OCI-LY1 (cell line): ENCODE measurements at regions not wholly inside any gene's neighbourhood (a gene's known extent, or its start where the extent isn't known, plus 50 kb on each side); places are given as distances from the start of the nearest gene placed in this dataset.

ENCODE experiments used
- H2AFZ ChIP-seq: fragments of 200-600 bp; sonication (generic), shearing (Covaris generic); 2 replicates; pipeline ENCODE4 v1.6.0; 2014; ENCODE audit warnings: antibody characterized with exemption, mild to moderate bottlenecking, low read length
- H3F3A ChIP-seq: fragments of 200-600 bp; sonication (generic), shearing (Covaris generic); 2 replicates; pipeline ENCODE4 v1.6.0; 2014; ENCODE audit warnings: mild to moderate bottlenecking, antibody characterized with exemption, low read length, moderate library complexity; ENCODE audit not compliant: insufficient read depth
- H3K27ac ChIP-seq: fragments of 200-600 bp; sonication (generic); 2 replicates; pipeline ENCODE4 v1.5.1; 2014; ENCODE audit warnings: low read length, mixed run types, mild to moderate bottlenecking, low read depth; ENCODE audit not compliant: poor library complexity, severe bottlenecking
- H3K27me3 ChIP-seq: fragments of 200-600 bp; sonication (generic); 2 replicates; pipeline ENCODE4 v1.6.0; 2014; ENCODE audit warnings: antibody characterized with exemption, mild to moderate bottlenecking, low read length, moderate library complexity; ENCODE audit not compliant: insufficient read depth
- H3K36me3 ChIP-seq: fragments of 200-600 bp; sonication (generic); 2 replicates; pipeline ENCODE4 v1.6.1; 2014; ENCODE audit warnings: mild to moderate bottlenecking, antibody characterized with exemption, low read length, moderate library complexity, mixed read lengths; ENCODE audit not compliant: insufficient read depth
- H3K4me1 ChIP-seq: fragments of 200-600 bp; sonication (generic); 2 replicates; pipeline ENCODE4 v1.5.1; 2014; ENCODE audit warnings: mild to moderate bottlenecking, low read length, moderate library complexity; ENCODE audit not compliant: insufficient read depth, severe bottlenecking
- H3K4me2 ChIP-seq: fragments of 200-600 bp; sonication (generic), shearing (Covaris generic); 2 replicates; pipeline ENCODE4 v1.6.1; 2014; ENCODE audit warnings: low read length
- H3K4me3 ChIP-seq: fragments of 200-600 bp; sonication (generic); 2 replicates; pipeline ENCODE4 v1.5.1; 2014; ENCODE audit warnings: low read length, low read depth, mild to moderate bottlenecking, mixed read lengths; ENCODE audit not compliant: poor library complexity, severe bottlenecking
- H3K79me2 ChIP-seq: fragments of 200-600 bp; shearing (Covaris generic); 2 replicates; pipeline ENCODE4 v1.6.1; 2016; ENCODE audit warnings: mixed run types, low read length, mixed read lengths; ENCODE audit not compliant: insufficient read depth
- H3K9ac ChIP-seq: fragments of 200-600 bp; sonication (generic), shearing (Covaris generic); 2 replicates; pipeline ENCODE4 v1.6.1; 2014; ENCODE audit warnings: mild to moderate bottlenecking, low read length, mixed read lengths
- H3K9me2 ChIP-seq: fragments of 200-600 bp; sonication (generic), shearing (Covaris generic); 2 replicates; pipeline ENCODE4 v1.6.1; 2014; ENCODE audit warnings: low read depth, mild to moderate bottlenecking, low read length, mixed read lengths
- H3K9me3 ChIP-seq: fragments of 200-600 bp; shearing (Covaris generic); 2 replicates; pipeline ENCODE4 v1.6.1; 2014; ENCODE audit warnings: low read length, mixed read lengths
- H4K20me1 ChIP-seq: fragments of 200-600 bp; sonication (generic), shearing (Covaris generic); 2 replicates; pipeline ENCODE4 v1.6.0; 2016; ENCODE audit warnings: mild to moderate bottlenecking, low read length; ENCODE audit not compliant: insufficient read depth
- EZH2 ChIP-seq: fragments of 200-600 bp; sonication (generic), shearing (Covaris generic); IDR thresholded peaks from 2 replicates; pipeline ENCODE4 v1.8.0; 2017; ENCODE audit warnings: borderline replicate concordance, mixed run types, mild to moderate bottlenecking, antibody characterized with exemption, low read length, moderate library complexity, mixed read lengths
- TF ChIP-seq, protein P1 (sequence below): fragments of 200-600 bp; sonication (generic), shearing (Covaris generic); IDR thresholded peaks from 2 replicates; pipeline ENCODE4 v1.5.1; 2017; ENCODE audit warnings: mild to moderate bottlenecking, antibody characterized with exemption, low read length, moderate library complexity, mixed read lengths

DNA sequence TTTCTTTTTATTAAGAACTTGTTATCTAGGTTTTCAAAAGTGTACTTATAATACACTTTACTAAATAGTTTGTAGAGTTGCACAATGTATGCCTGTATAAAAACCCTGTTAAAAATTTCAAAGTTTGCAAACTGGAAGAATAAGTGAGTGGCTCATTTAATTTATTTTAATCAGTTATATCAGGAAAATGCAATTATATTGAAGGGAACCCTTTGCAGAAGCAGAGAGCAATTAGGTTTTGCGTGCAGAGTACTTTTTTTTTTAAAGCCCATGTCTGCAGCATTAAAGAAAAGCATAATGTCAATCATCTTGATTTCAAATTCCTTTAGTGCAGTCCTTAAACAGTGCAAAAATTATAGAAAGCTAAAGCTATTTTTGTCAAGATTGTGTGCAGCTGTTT lies 271.3 kb upstream of the LDB2 start:
- H2AFZ ChIP-seq, result no peak overlapping the region

DNA sequence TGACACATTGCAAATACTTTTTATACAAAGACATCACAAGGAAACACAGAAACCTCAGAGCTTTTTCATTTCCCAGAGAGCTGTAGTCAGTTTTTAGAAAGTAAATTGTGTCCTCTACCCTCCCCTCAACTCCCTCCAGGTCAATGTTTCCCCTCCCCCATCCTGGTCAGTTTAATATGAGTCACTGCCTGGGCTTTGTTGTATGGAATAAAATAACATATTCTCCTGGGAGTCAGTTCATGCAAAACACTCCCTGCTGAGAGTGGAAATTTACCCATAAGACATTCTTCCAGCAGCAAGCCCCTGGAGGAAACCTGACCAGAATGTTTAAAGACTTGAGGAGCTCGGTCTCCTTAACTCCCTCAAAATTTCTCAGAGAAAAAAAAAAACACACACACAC lies 270.1 kb upstream of the LDB2 start:
- no peak overlapping the region for H3K4me3 ChIP-seq
- no peaks in the 10 kb centered on the region for H3K9me3 ChIP-seq
- H3K4me1 ChIP-seq, result no peaks in the 10 kb centered on the region
- H4K20me1 ChIP-seq, result no peaks in the 10 kb centered on the region
- H3K27ac ChIP-seq, result no peak overlapping the region
- no peak overlapping the region for H3K9ac ChIP-seq
- H2AFZ ChIP-seq, result no peak overlapping the region
- H3K79me2 ChIP-seq, result no peaks in the 10 kb centered on the region
- H3F3A ChIP-seq, result no peaks in the 10 kb centered on the region
- no peak overlapping the region for H3K4me2 ChIP-seq
- H3K36me3 ChIP-seq, result no peaks in the 10 kb centered on the region
- TF ChIP-seq, protein P1, sequence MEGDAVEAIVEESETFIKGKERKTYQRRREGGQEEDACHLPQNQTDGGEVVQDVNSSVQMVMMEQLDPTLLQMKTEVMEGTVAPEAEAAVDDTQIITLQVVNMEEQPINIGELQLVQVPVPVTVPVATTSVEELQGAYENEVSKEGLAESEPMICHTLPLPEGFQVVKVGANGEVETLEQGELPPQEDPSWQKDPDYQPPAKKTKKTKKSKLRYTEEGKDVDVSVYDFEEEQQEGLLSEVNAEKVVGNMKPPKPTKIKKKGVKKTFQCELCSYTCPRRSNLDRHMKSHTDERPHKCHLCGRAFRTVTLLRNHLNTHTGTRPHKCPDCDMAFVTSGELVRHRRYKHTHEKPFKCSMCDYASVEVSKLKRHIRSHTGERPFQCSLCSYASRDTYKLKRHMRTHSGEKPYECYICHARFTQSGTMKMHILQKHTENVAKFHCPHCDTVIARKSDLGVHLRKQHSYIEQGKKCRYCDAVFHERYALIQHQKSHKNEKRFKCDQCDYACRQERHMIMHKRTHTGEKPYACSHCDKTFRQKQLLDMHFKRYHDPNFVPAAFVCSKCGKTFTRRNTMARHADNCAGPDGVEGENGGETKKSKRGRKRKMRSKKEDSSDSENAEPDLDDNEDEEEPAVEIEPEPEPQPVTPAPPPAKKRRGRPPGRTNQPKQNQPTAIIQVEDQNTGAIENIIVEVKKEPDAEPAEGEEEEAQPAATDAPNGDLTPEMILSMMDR, result no peak
- no peak for TF ChIP-seq EZH2
- H3K9me2 ChIP-seq, result no peaks in the 10 kb centered on the region
- H3K27me3 ChIP-seq, result no peaks in the 10 kb centered on the region

More for the DNA sequence above, 271.3 kb upstream of the LDB2 start:
- H3K27ac ChIP-seq, result no peak overlapping the region
- H3K36me3 ChIP-seq, result no peaks in the 10 kb centered on the region
- H3K9ac ChIP-seq, result no peak overlapping the region
- no peaks in the 10 kb centered on the region for H3K4me1 ChIP-seq
- no peak overlapping the region for H3K4me3 ChIP-seq
- H3K9me3 ChIP-seq, result no peaks in the 10 kb centered on the region
- H3F3A ChIP-seq, result no peaks in the 10 kb centered on the region
- no peak overlapping the region for H3K4me2 ChIP-seq
- no peaks in the 10 kb centered on the region for H3K27me3 ChIP-seq
- H4K20me1 ChIP-seq, result no peaks in the 10 kb centered on the region
- H3K79me2 ChIP-seq, result no peaks in the 10 kb centered on the region
- TF ChIP-seq EZH2, result no peak
- TF ChIP-seq, protein P1, result no peak
- H3K9me2 ChIP-seq, result no peaks in the 10 kb centered on the region

DNA sequence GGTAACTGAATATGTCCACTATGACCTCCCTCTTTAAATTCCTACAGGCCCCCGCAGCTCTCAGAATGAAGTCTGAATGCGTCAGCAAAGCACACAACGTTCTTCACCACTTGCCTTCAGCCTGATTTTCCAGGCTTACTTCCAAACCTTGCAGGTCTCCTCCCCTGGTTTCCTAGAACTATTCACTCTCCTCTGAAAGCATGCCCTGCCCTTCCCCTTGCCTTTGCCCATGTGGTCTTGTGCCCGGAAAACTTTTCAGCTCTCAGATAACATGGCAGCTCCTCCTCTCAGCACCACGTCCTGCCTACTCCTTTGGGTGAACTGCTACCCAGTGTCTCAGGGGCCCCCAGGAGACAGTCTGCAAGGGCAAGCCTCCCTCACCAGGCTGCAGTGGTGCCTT lies 268.5 kb upstream of the LDB2 start:
- no peaks in the 10 kb centered on the region for H3K27me3 ChIP-seq
- no peak overlapping the region for H2AFZ ChIP-seq
- H3K36me3 ChIP-seq, result no peaks in the 10 kb centered on the region
- H3K4me3 ChIP-seq, result no peak overlapping the region
- TF ChIP-seq, protein P1, result no peak
- TF ChIP-seq EZH2, result no peak
- no peaks in the 10 kb centered on the region for H3K79me2 ChIP-seq
- H3F3A ChIP-seq, result no peaks in the 10 kb centered on the region
- H3K9me2 ChIP-seq, result no peaks in the 10 kb centered on the region
- H3K4me2 ChIP-seq, result no peak overlapping the region
- H3K4me1 ChIP-seq, result no peaks in the 10 kb centered on the region
- no peaks in the 10 kb centered on the region for H3K9me3 ChIP-seq
- no peak overlapping the region for H3K27ac ChIP-seq
- no peaks in the 10 kb centered on the region for H4K20me1 ChIP-seq
- no peak overlapping the region for H3K9ac ChIP-seq
